GM23338 (cell line): ENCODE measurements at regions not wholly inside any gene's neighbourhood (a gene's known extent, or its start where the extent isn't known, plus 50 kb on each side); places are given as distances from the start of the nearest gene placed in this dataset.

ENCODE experiments used
- ATAC-seq: fragments of 200-7000 bp; cut with Tn5 transposase; 3 replicates; pipeline ENCODE4 v1.9.1; 2020
- DNase-seq: peaks from one replicate; pipeline ENCODE4 v3.0.0-alpha.2; 2015; ENCODE audit warnings: low spot score
- H2AFZ ChIP-seq: fragments of 200-600 bp; sonication (generic); 2 replicates; pipeline ENCODE4 v1.8.0; 2016; ENCODE audit warnings: antibody characterized with exemption, mild to moderate bottlenecking, moderate library complexity
- H3F3A ChIP-seq: fragments of 200-600 bp; sonication (generic); replicated peaks from 2 replicates; pipeline ENCODE4 v1.8.0; 2017; ENCODE audit warnings: antibody characterized with exemption, mixed run types, low read depth
- H3K27ac ChIP-seq: fragments of 200-600 bp; sonication (generic); 2 replicates; pipeline ENCODE4 v1.6.1; 2016; ENCODE audit warnings: low read depth
- H3K27me3 ChIP-seq: fragments of 200-600 bp; sonication (generic); 2 replicates; pipeline ENCODE4 v1.8.0; 2016; ENCODE audit warnings: mild to moderate bottlenecking, mixed run types, moderate library complexity; ENCODE audit not compliant: insufficient read depth
- H3K36me3 ChIP-seq: fragments of 200-600 bp; sonication (generic); 2 replicates; pipeline ENCODE4 v1.8.0; 2016; ENCODE audit warnings: mild to moderate bottlenecking; ENCODE audit not compliant: insufficient read depth
- H3K4me1 ChIP-seq: fragments of 200-600 bp; sonication (generic); 2 replicates; pipeline ENCODE4 v1.8.0; 2016; ENCODE audit warnings: mild to moderate bottlenecking, moderate library complexity; ENCODE audit not compliant: insufficient read depth
- H3K4me2 ChIP-seq: fragments of 200-600 bp; sonication (generic); 2 replicates; pipeline ENCODE4 v1.7.1; 2017; ENCODE audit warnings: mixed run types
- H3K4me3 ChIP-seq: fragments of 200-600 bp; sonication (generic); 2 replicates; pipeline ENCODE4 v1.6.1; 2016; ENCODE audit warnings: mixed run types
- H3K79me2 ChIP-seq: fragments of 200-600 bp; sonication (generic); replicated peaks from 2 replicates; pipeline ENCODE4 v1.8.0; 2017; ENCODE audit warnings: mild to moderate bottlenecking; ENCODE audit not compliant: insufficient read depth
- H3K9me2 ChIP-seq: fragments of 200-600 bp; sonication (generic); 2 replicates; pipeline ENCODE4 v1.8.0; 2017; ENCODE audit not compliant: insufficient read depth
- H4K20me1 ChIP-seq: fragments of 200-600 bp; sonication (generic); replicated peaks from 2 replicates; pipeline ENCODE4 v1.8.0; 2017; ENCODE audit warnings: mild to moderate bottlenecking; ENCODE audit not compliant: insufficient read depth
- H3K27ac Mint-ChIP-seq: 2 replicates; pipeline ENCODE4 v1.8.0; 2020; ENCODE audit warnings: inconsistent platforms, mild to moderate bottlenecking, moderate library complexity, mixed read lengths
- H3K27me3 Mint-ChIP-seq: 3 replicates; pipeline ENCODE4 v1.8.0; 2022; ENCODE audit warnings: low read depth, mild to moderate bottlenecking, moderate library complexity, mixed read lengths, inconsistent platforms; ENCODE audit not compliant: insufficient read depth, poor library complexity
- H3K36me3 Mint-ChIP-seq: 3 replicates; pipeline ENCODE4 v1.8.0; 2021; ENCODE audit warnings: low read depth, mild to moderate bottlenecking, inconsistent platforms, moderate library complexity, mixed read lengths
- H3K4me1 Mint-ChIP-seq: 3 replicates; pipeline ENCODE4 v1.8.0; 2020; ENCODE audit warnings: mild to moderate bottlenecking, inconsistent platforms, mixed read lengths
- H3K4me3 Mint-ChIP-seq: 3 replicates; pipeline ENCODE4 v1.8.0; 2021; ENCODE audit warnings: moderate library complexity, mild to moderate bottlenecking, inconsistent platforms, mixed read lengths
- H3K9me3 Mint-ChIP-seq: 3 replicates; pipeline ENCODE4 v1.8.0; 2020; ENCODE audit warnings: moderate library complexity, mild to moderate bottlenecking, inconsistent platforms, mixed read lengths
- CREB1 ChIP-seq: fragments of 250-450 bp; sonication (Bioruptor Pico); IDR thresholded peaks from 2 replicates; pipeline ENCODE4 v1.5.0; 2020; ENCODE audit warnings: low read depth, mild to moderate bottlenecking, moderate library complexity
- EZH2 ChIP-seq: fragments of 200-600 bp; sonication (generic); IDR thresholded peaks from one replicate; pipeline ENCODE4 v1.8.0; 2017; ENCODE audit warnings: antibody characterized with exemption, mild to moderate bottlenecking, low read depth; ENCODE audit not compliant: unreplicated experiment
- EZH2phosphoT487 ChIP-seq: fragments of 200-600 bp; sonication (generic); IDR thresholded peaks from one replicate; pipeline ENCODE4 v1.8.1; 2018; ENCODE audit warnings: antibody characterized with exemption; ENCODE audit not compliant: unreplicated experiment
- JUNB ChIP-seq: IDR thresholded peaks from one replicate; pipeline ENCODE4 v1.6.1; 2016; ENCODE audit warnings: antibody characterized with exemption; ENCODE audit not compliant: unreplicated experiment
- NANOG ChIP-seq: IDR thresholded peaks from 2 replicates; pipeline ENCODE4 v1.6.1; 2016; ENCODE audit warnings: antibody characterized with exemption, borderline replicate concordance
- POLR2AphosphoS5 ChIP-seq: IDR thresholded peaks from 2 replicates; pipeline ENCODE4 v1.6.1; 2016; ENCODE audit warnings: antibody characterized with exemption, low read depth
- STAT1 ChIP-seq: IDR thresholded peaks from one replicate; pipeline ENCODE4 v1.6.1; 2016; ENCODE audit warnings: antibody characterized with exemption; ENCODE audit not compliant: unreplicated experiment
- ZNF114 ChIP-seq: fragments of 250-450 bp; sonication (Bioruptor Pico); IDR thresholded peaks from 2 replicates; pipeline ENCODE4 v1.5.0; 2020; ENCODE audit warnings: mild to moderate bottlenecking, moderate library complexity
- ZNF331 ChIP-seq: fragments of 250-450 bp; sonication (Bioruptor Pico); IDR thresholded peaks from 2 replicates; pipeline ENCODE4 v1.5.0; 2020; ENCODE audit warnings: low read depth, mild to moderate bottlenecking, moderate library complexity
- TF ChIP-seq, protein P1 (sequence below): IDR thresholded peaks from 2 replicates; pipeline ENCODE4 v1.6.1; 2016; ENCODE audit warnings: antibody characterized with exemption
- TF ChIP-seq, protein P2 (sequence below): IDR thresholded peaks from one replicate; pipeline ENCODE4 v1.6.1; 2018; ENCODE audit warnings: antibody characterized with exemption; ENCODE audit not compliant: unreplicated experiment
- TF ChIP-seq, protein P3 (sequence below): fragments of 250-450 bp; sonication (Bioruptor Pico); IDR thresholded peaks from 2 replicates; pipeline ENCODE4 v1.5.0; 2020; ENCODE audit warnings: mild to moderate bottlenecking, moderate library complexity

DNA sequence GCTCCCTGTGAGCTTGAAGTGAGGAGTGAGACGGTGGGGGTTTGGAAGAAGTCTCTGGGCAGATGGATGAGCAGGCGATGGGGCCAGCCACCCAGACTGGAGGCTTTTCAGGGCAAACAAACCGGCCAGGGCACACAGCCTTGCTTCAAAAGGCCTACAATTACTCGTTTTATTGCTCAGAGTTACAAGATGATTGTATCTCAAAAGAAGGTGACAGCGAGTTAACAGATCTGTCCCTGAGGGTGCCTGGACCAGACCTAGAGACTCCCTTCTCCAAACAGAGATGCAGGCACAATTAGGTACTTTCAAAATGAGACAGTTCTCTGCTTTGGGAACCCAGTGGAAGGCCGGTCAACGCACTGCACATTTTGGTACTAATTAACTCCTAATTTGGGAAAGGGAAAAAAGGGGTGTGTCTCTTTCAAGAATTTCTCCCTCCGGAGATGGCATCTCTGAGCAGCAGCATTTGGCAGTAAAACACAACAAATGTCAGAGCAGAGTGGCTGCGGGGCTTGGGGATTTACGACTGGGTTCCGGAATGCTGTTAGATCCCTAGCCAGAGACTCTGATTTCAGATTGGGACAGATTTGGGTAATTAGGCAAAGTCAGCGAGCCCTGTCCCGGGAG, 226.7 kb downstream of the TTC32 start (continued):
- TF ChIP-seq, protein P1, sequence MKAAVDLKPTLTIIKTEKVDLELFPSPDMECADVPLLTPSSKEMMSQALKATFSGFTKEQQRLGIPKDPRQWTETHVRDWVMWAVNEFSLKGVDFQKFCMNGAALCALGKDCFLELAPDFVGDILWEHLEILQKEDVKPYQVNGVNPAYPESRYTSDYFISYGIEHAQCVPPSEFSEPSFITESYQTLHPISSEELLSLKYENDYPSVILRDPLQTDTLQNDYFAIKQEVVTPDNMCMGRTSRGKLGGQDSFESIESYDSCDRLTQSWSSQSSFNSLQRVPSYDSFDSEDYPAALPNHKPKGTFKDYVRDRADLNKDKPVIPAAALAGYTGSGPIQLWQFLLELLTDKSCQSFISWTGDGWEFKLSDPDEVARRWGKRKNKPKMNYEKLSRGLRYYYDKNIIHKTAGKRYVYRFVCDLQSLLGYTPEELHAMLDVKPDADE: no peak
- TF ChIP-seq STAT1: no peak
- no peak for TF ChIP-seq CREB1
- TF ChIP-seq POLR2AphosphoS5: no peak
- TF ChIP-seq, protein P2, sequence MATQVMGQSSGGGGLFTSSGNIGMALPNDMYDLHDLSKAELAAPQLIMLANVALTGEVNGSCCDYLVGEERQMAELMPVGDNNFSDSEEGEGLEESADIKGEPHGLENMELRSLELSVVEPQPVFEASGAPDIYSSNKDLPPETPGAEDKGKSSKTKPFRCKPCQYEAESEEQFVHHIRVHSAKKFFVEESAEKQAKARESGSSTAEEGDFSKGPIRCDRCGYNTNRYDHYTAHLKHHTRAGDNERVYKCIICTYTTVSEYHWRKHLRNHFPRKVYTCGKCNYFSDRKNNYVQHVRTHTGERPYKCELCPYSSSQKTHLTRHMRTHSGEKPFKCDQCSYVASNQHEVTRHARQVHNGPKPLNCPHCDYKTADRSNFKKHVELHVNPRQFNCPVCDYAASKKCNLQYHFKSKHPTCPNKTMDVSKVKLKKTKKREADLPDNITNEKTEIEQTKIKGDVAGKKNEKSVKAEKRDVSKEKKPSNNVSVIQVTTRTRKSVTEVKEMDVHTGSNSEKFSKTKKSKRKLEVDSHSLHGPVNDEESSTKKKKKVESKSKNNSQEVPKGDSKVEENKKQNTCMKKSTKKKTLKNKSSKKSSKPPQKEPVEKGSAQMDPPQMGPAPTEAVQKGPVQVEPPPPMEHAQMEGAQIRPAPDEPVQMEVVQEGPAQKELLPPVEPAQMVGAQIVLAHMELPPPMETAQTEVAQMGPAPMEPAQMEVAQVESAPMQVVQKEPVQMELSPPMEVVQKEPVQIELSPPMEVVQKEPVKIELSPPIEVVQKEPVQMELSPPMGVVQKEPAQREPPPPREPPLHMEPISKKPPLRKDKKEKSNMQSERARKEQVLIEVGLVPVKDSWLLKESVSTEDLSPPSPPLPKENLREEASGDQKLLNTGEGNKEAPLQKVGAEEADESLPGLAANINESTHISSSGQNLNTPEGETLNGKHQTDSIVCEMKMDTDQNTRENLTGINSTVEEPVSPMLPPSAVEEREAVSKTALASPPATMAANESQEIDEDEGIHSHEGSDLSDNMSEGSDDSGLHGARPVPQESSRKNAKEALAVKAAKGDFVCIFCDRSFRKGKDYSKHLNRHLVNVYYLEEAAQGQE: no peak
- no peak for TF ChIP-seq ZNF114
- no peak for TF ChIP-seq JUNB
- TF ChIP-seq EZH2phosphoT487: no peak
- no peak for TF ChIP-seq ZNF331 (CRISPR knock-in tag)

DNA sequence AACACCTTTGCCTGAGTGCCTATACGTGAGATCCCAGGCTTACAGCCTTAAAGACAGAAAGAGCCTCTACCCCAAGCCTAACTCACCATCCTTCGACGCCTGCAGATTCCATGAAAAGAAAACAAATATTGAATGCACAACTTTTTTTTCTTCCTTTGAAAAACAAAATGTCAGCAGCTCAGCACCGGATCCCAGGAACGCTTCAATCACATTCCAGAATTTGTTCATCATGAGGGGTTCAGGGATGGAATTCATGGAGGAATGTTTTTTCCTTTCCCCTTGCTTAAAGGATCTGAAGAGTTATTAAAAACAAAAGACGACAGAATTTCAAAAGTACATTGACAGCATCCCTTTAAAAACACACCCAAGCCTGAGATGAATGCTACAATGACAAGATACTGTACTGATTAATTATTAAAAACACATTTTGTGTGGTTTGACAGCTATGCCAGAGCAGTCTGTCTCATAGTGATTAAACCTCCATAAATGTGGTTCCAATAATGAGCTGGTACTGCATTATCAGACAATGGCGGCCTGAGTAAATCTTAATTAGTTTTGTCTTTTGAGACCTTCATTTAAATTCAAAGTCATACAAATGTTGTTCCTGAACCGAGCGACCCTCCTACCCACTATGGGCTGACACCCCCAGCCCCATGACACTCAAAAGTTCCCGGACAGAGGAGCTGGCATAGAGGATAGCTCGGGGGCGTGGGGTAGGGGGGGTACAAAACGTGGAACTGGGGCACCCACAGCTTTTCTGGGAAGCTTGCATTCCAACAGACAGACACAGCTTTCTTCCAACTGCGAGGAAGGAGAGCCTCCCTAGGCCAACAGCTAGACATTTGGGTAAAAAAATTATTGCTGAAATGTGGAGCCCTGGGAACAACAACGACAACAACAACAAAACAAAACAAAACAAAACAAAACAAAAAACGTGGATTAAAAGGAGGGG, 227.5 kb downstream of the TTC32 start:
- H3K4me3 Mint-ChIP-seq: no peak overlapping the region
- peaks cover 5% of the 10 kb centered on the region for H3K27me3 Mint-ChIP-seq
- Histone ChIP-seq H3K27ac (no peak overlapping the region), H2AFZ (no peak overlapping the region), H3K4me3 (no peak overlapping the region), H3K79me2 (no peaks in the 10 kb centered on the region), H3K4me2 (no peak overlapping the region), H4K20me1 (no peaks in the 10 kb centered on the region), H3K27me3 (no peaks in the 10 kb centered on the region), H3K4me1 (no peaks in the 10 kb centered on the region), H3K36me3 (no peaks in the 10 kb centered on the region), H3K9me2 (peaks cover 9% of the 10 kb centered on the region; the same call in 1 of the 2 replicates), H3F3A (no peaks in the 10 kb centered on the region)
- no peak for DNase-seq
- 0 out of 2 replicates have a peak overlapping the region, but pooled peaks have one; percentile 19 for H3K27ac Mint-ChIP-seq
- no peak for ATAC-seq
- H3K9me3 Mint-ChIP-seq: no peaks in the 10 kb centered on the region
- H3K36me3 Mint-ChIP-seq: no peaks in the 10 kb centered on the region
- no peaks in the 10 kb centered on the region for H3K4me1 Mint-ChIP-seq
- TF ChIP-seq EZH2 (no peak), ZNF331 (CRISPR knock-in tag) (no peak), POLR2AphosphoS5 (no peak), NANOG (no peak), JUNB (no peak), CREB1 (no peak)
- TF ChIP-seq, protein P3, sequence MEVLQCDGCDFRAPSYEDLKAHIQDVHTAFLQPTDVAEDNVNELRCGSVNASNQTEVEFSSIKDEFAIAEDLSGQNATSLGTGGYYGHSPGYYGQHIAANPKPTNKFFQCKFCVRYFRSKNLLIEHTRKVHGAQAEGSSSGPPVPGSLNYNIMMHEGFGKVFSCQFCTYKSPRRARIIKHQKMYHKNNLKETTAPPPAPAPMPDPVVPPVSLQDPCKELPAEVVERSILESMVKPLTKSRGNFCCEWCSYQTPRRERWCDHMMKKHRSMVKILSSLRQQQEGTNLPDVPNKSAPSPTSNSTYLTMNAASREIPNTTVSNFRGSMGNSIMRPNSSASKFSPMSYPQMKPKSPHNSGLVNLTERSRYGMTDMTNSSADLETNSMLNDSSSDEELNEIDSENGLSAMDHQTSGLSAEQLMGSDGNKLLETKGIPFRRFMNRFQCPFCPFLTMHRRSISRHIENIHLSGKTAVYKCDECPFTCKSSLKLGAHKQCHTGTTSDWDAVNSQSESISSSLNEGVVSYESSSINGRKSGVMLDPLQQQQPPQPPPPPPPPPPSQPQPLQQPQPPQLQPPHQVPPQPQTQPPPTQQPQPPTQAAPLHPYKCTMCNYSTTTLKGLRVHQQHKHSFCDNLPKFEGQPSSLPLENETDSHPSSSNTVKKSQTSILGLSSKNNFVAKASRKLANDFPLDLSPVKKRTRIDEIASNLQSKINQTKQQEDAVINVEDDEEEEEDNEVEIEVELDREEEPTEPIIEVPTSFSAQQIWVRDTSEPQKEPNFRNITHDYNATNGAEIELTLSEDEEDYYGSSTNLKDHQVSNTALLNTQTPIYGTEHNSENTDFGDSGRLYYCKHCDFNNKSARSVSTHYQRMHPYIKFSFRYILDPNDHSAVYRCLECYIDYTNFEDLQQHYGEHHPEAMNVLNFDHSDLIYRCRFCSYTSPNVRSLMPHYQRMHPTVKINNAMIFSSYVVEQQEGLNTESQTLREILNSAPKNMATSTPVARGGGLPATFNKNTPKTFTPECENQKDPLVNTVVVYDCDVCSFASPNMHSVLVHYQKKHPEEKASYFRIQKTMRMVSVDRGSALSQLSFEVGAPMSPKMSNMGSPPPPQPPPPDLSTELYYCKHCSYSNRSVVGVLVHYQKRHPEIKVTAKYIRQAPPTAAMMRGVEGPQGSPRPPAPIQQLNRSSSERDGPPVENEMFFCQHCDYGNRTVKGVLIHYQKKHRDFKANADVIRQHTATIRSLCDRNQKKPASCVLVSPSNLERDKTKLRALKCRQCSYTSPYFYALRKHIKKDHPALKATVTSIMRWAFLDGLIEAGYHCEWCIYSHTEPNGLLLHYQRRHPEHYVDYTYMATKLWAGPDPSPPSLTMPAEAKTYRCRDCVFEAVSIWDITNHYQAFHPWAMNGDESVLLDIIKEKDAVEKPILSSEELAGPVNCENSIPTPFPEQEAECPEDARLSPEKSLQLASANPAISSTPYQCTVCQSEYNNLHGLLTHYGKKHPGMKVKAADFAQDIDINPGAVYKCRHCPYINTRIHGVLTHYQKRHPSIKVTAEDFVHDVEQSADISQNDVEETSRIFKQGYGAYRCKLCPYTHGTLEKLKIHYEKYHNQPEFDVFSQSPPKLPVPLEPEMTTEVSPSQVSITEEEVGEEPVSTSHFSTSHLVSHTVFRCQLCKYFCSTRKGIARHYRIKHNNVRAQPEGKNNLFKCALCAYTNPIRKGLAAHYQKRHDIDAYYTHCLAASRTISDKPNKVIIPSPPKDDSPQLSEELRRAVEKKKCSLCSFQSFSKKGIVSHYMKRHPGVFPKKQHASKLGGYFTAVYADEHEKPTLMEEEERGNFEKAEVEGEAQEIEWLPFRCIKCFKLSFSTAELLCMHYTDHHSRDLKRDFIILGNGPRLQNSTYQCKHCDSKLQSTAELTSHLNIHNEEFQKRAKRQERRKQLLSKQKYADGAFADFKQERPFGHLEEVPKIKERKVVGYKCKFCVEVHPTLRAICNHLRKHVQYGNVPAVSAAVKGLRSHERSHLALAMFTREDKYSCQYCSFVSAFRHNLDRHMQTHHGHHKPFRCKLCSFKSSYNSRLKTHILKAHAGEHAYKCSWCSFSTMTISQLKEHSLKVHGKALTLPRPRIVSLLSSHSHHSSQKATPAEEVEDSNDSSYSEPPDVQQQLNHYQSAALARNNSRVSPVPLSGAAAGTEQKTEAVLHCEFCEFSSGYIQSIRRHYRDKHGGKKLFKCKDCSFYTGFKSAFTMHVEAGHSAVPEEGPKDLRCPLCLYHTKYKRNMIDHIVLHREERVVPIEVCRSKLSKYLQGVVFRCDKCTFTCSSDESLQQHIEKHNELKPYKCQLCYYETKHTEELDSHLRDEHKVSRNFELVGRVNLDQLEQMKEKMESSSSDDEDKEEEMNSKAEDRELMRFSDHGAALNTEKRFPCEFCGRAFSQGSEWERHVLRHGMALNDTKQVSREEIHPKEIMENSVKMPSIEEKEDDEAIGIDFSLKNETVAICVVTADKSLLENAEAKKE (CRISPR knock-in tag): no peak
